Ovary (tissue), 3 donors: ENCODE measurements at regions not wholly inside any gene's neighbourhood (a gene's known extent, or its start where the extent isn't known, plus 50 kb on each side); places are given as distances from the start of the nearest gene placed in this dataset.

Source experiments
- EP300 ChIP-seq: sonication (generic); formaldehyde crosslinking; IDR thresholded peaks from one replicate; pipeline ENCODE4 v1.6.1; 2017; ENCODE audit warnings: antibody characterized with exemption
- POLR2A ChIP-seq: fragments of 450-650 bp; IDR thresholded peaks from one replicate; pipeline ENCODE4 v1.6.1; 2017; ENCODE audit warnings: antibody characterized with exemption, mild to moderate bottlenecking, moderate library complexity
- TF ChIP-seq, protein P1 (sequence below), 3 donors: fragments of 450-650 bp in 2 of 3; fragments of 200-600 bp in 1 of 3; IDR thresholded peaks; one replicate each; pipeline versions ENCODE4 v1.5.1 to v1.8.0; 2016 to 2022; ENCODE audit warnings: antibody characterized with exemption in 3 of 3, mild to moderate bottlenecking in 1 of 3
- donor health status: DM: no; HTN: no; CAD: no.

GRCh38 chr3:110349295-110349694 lies 722.3 kb upstream of the NECTIN3 start:
- no peak for TF ChIP-seq POLR2A
- TF ChIP-seq, protein P1, sequence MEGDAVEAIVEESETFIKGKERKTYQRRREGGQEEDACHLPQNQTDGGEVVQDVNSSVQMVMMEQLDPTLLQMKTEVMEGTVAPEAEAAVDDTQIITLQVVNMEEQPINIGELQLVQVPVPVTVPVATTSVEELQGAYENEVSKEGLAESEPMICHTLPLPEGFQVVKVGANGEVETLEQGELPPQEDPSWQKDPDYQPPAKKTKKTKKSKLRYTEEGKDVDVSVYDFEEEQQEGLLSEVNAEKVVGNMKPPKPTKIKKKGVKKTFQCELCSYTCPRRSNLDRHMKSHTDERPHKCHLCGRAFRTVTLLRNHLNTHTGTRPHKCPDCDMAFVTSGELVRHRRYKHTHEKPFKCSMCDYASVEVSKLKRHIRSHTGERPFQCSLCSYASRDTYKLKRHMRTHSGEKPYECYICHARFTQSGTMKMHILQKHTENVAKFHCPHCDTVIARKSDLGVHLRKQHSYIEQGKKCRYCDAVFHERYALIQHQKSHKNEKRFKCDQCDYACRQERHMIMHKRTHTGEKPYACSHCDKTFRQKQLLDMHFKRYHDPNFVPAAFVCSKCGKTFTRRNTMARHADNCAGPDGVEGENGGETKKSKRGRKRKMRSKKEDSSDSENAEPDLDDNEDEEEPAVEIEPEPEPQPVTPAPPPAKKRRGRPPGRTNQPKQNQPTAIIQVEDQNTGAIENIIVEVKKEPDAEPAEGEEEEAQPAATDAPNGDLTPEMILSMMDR (IDR thresholded peaks at IDR 0.05) = no peak
- TF ChIP-seq EP300 = no peak
